ENCODE measurements at regions not wholly inside any gene's neighbourhood (a gene's known extent, or its start where the extent isn't known, plus 50 kb on each side); places are given as distances from the start of the nearest gene placed in this dataset.
A peak's percentile ranks its signal among the peaks of the same experiment; 100 is the strongest.

DNA sequence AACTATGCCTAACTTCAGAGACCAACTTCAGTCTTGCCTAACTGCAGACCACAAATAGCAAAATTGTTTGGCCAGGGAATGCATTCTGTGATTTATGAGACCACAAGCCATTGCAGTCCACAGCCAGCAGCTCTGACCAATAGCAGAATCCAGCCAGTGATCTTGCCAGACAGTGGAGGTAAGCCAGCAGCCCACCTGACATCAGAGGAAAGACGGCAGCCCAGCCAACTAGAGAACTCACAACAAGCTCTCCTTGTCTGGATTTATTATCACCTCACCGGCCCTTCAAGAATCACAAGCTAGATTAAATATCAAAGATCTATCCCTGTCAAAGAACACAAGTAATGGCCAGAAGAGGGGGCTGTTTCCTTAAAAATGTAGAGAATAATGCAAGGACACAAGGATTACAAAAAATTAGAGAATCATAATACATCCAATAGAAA lies 66.5 kb upstream of the SLC35F1 start:
- DNase-seq (ENCODE audit: low read depth in 1 of 2, low spot score in 1 of 2) = peak in 1 of 2 experiments; percentile 75
- in situ Hi-C loops (cut with HindIII; ENCODE audit: low pct_unique_long_range_greater_than_20kb, low sequenced_read_pairs) = no loop called here
- TF ChIP-seq JUND (IDR thresholded peaks at IDR 0.05; ENCODE audit: low read depth) = no peak

- no peak for TF ChIP-seq JUND (IDR thresholded peaks at IDR 0.05; ENCODE audit: low read depth)
- DNase-seq (ENCODE audit: low read depth in 1 of 2, low spot score in 1 of 2) = no peak
- in situ Hi-C loops (cut with HindIII; ENCODE audit: low pct_unique_long_range_greater_than_20kb, low sequenced_read_pairs) = no loop called here
Observed at GRCh38 chr6:117847912-117848311, 59.2 kb upstream of the SLC35F1 start.

DNA sequence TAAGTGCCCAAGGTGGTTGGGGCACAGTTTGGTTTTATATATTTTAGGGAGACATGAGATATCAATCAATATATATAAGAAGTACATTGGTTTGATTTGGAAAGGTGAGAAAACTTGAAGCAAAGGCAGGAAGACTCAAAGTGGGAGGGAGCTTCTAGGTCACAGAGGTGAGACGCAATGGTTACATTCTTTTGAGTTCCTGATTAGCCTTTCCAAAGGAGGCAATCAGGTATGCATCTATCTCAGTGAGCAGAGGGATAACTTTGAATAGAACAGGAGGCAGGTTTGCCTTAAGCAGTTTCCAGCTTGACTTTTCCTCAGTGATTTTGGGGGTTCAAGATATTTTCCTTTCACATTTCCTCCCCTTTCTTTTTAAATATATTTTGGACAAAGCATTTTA lies 58.0 kb upstream of the SLC35F1 start:
- DNase-seq (ENCODE audit: low read depth in 1 of 2, low spot score in 1 of 2) = no peak
- no peak for TF ChIP-seq JUND (IDR thresholded peaks at IDR 0.05; ENCODE audit: low read depth)
- in situ Hi-C loops (cut with HindIII; ENCODE audit: low pct_unique_long_range_greater_than_20kb, low sequenced_read_pairs) = no loop called here
